DOHH2 (cell line): ENCODE measurements at regions not wholly inside any gene's neighbourhood (a gene's known extent, or its start where the extent isn't known, plus 50 kb on each side); places are given as distances from the start of the nearest gene placed in this dataset.
"Not testable (repeated sequence)": the region's sequence is repeated elsewhere in the genome, so short reads cannot be mapped to it uniquely, and the experiment has no call there.

Experiments used
- H3F3A ChIP-seq: fragments of 200-600 bp; sonication (generic), shearing (Covaris generic); 2 replicates; pipeline ENCODE4 v1.6.0; 2016; ENCODE audit warnings: antibody characterized with exemption, mild to moderate bottlenecking; ENCODE audit not compliant: control insufficient read depth, insufficient read depth
- H3K27ac ChIP-seq: fragments of 200-600 bp; sonication (generic); 2 replicates; pipeline ENCODE4 v1.5.1; 2014; ENCODE audit warnings: low read depth, mild to moderate bottlenecking, low read length, moderate library complexity
- H3K27me3 ChIP-seq: fragments of 200-600 bp; sonication (generic); 2 replicates; pipeline ENCODE4 v1.6.1; 2014; ENCODE audit warnings: mild to moderate bottlenecking, low read length, mixed read lengths; ENCODE audit not compliant: control insufficient read depth
- H3K36me3 ChIP-seq: fragments of 200-600 bp; sonication (generic); 2 replicates; pipeline ENCODE4 v1.6.1; 2014; ENCODE audit warnings: mild to moderate bottlenecking, low read length, moderate library complexity, mixed read lengths; ENCODE audit not compliant: control insufficient read depth
- H3K4me1 ChIP-seq: fragments of 200-600 bp; sonication (generic); 2 replicates; pipeline ENCODE4 v1.6.1; 2014; ENCODE audit warnings: mild to moderate bottlenecking, low read length, mixed read lengths; ENCODE audit not compliant: control insufficient read depth
- H3K4me2 ChIP-seq: fragments of 200-600 bp; sonication (generic); 2 replicates; pipeline ENCODE4 v1.6.0; 2014; ENCODE audit warnings: mild to moderate bottlenecking, low read length, moderate library complexity
- H3K4me3 ChIP-seq: fragments of 200-600 bp; sonication (generic); 2 replicates; pipeline ENCODE4 v1.5.1; 2014; ENCODE audit warnings: mild to moderate bottlenecking, low read length, mixed read lengths
- H3K79me2 ChIP-seq: fragments of 200-600 bp; sonication (generic); 2 replicates; pipeline ENCODE4 v1.6.1; 2014; ENCODE audit warnings: mild to moderate bottlenecking, low read length, mixed read lengths; ENCODE audit not compliant: control insufficient read depth
- H3K9me2 ChIP-seq: fragments of 200-600 bp; sonication (generic); replicated peaks from 2 replicates; pipeline ENCODE4 v1.6.1; 2014; ENCODE audit warnings: mild to moderate bottlenecking, low read length, mixed read lengths; ENCODE audit not compliant: control insufficient read depth
- H3K9me3 ChIP-seq: fragments of 200-600 bp; sonication (generic); 2 replicates; pipeline ENCODE4 v1.6.1; 2014; ENCODE audit warnings: antibody characterized with exemption, low read length, mixed read lengths; ENCODE audit not compliant: control insufficient read depth, insufficient read depth
- H4K20me1 ChIP-seq: fragments of 200-600 bp; sonication (generic); 2 replicates; pipeline ENCODE4 v1.6.0; 2014; ENCODE audit warnings: low read depth, mild to moderate bottlenecking, antibody characterized with exemption, low read length, moderate library complexity; ENCODE audit not compliant: control insufficient read depth, insufficient read depth
- CTCF ChIP-seq: fragments of 200-600 bp; sonication (generic); IDR thresholded peaks from one replicate; pipeline ENCODE4 v1.5.1; 2014; ENCODE audit warnings: antibody characterized with exemption, mild to moderate bottlenecking, low read depth, low read length; ENCODE audit not compliant: poor library complexity, severe bottlenecking
- EZH2phosphoT487 ChIP-seq: fragments of 200-600 bp; sonication (generic); IDR thresholded peaks from 2 replicates; pipeline ENCODE4 v1.6.1; 2017; ENCODE audit warnings: borderline replicate concordance, mild to moderate bottlenecking, antibody characterized with exemption, low read length, moderate library complexity, mixed read lengths

DNA sequence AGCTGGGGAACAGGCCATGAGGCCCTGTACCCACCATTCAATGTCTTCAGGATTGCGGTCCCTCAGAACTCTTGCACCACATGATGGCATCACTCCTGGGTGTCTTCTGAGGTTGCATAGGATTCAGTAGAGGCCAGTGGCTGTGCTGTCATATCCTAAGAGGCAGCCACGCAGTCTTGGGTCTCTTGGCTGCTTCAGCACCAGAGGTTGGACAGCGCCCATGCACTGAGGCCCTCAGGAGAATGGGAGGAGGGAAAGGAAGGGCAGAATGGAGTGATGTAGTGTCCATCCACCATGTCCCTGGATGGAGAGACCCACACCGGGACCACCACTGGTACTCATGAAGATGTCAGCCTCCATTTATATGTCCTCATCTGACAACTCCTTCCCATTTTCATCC, 439.9 kb downstream of the TUBA3C start:
- not testable (repeated sequence) for H3K9me3 ChIP-seq, H3F3A ChIP-seq, H3K4me2 ChIP-seq, H3K9me2 ChIP-seq, H3K36me3 ChIP-seq, H3K4me1 ChIP-seq, H3K4me3 ChIP-seq, H3K27me3 ChIP-seq, H3K79me2 ChIP-seq, H4K20me1 ChIP-seq, H3K27ac ChIP-seq

GRCh38 chr13:18739310-18739709, 442.3 kb downstream of the TUBA3C start:
- Histone ChIP-seq H3F3A (no peaks in the 10 kb centered on the region), H3K27ac (no peak overlapping the region), H3K9me2 (no peaks in the 10 kb centered on the region), H3K27me3 (no peaks in the 10 kb centered on the region), H3K4me3 (no peak overlapping the region), H3K9me3 (no peaks in the 10 kb centered on the region), H4K20me1 (no peaks in the 10 kb centered on the region), H3K79me2 (no peaks in the 10 kb centered on the region), H3K4me2 (no peak overlapping the region), H3K4me1 (no peaks in the 10 kb centered on the region), H3K36me3 (no peaks in the 10 kb centered on the region)
- TF ChIP-seq EZH2phosphoT487 = no peak
- TF ChIP-seq CTCF = no peak

- H3K9me2 ChIP-seq = not testable (repeated sequence)
Observed at GRCh38 chr13:18738086-18738485, 443.5 kb downstream of the TUBA3C start.

DNA sequence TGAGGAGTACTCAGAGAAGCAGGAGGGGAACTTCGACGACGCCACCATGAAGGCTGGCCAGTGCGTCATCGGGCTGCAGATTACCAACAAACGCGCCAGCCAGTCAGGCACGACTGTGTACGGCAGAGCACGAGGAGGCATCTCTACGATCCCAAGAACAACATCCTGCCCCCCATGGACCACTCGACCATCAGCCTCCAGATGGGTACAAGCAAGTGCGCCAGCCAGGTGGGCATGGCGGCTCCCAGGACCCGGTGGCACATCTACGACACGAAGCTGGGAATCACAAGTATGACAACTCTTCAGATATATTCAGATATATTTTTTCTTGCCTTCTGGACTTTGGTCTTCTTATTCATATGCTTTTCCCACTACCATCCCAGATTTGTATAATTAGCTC, 454.5 kb downstream of the TUBA3C start:
- H3K4me3 ChIP-seq, H4K20me1 ChIP-seq, H3K9me3 ChIP-seq, H3K4me2 ChIP-seq, H3K9me2 ChIP-seq, H3F3A ChIP-seq, H3K27me3 ChIP-seq, H3K27ac ChIP-seq, H3K79me2 ChIP-seq, H3K36me3 ChIP-seq, H3K4me1 ChIP-seq: not testable (repeated sequence)

More at GRCh38 chr13:18738086-18738485, 443.5 kb downstream of the TUBA3C start:
- not testable (repeated sequence) for H3K27ac ChIP-seq, H3K4me3 ChIP-seq, H3K27me3 ChIP-seq, H3K9me3 ChIP-seq, H3K79me2 ChIP-seq, H3K4me1 ChIP-seq, H3F3A ChIP-seq, H3K4me2 ChIP-seq, H4K20me1 ChIP-seq, H3K36me3 ChIP-seq

DNA sequence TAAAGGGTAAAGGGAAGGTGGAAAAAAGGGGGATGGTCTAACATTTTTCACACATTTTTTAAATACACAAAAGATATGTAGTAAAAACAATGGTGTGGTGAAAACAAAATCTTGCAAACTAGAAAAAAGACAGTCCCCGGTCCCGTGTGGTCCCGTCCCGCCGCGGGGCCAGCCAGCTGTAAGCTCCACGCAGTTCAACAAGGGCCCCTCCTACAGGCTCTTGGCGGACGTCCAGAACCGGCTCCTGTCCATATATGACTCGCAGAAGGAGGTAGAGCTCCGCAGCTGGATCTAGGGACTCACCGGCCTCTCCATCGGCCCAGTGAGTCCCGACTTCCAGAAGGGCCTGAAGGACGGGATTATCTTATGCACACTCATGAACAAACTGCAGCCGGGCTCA, 455.1 kb downstream of the TUBA3C start:
- not testable (repeated sequence) for H3K27ac ChIP-seq, H3K27me3 ChIP-seq, H3K4me2 ChIP-seq, H4K20me1 ChIP-seq, H3F3A ChIP-seq, H3K9me3 ChIP-seq, H3K4me1 ChIP-seq, H3K79me2 ChIP-seq, H3K9me2 ChIP-seq, H3K4me3 ChIP-seq, H3K36me3 ChIP-seq

GRCh38 chr13:18725242-18725822, 456.3 kb downstream of the TUBA3C start:
- H3K36me3 ChIP-seq, H3K9me3 ChIP-seq, H3K79me2 ChIP-seq, H3K27me3 ChIP-seq, H3K4me2 ChIP-seq, H3K4me1 ChIP-seq, H4K20me1 ChIP-seq, H3K4me3 ChIP-seq, H3K9me2 ChIP-seq, H3F3A ChIP-seq, H3K27ac ChIP-seq: not testable (repeated sequence)
